Upper lobe of left lung (tissue), 4 donors: ENCODE measurements at regions not wholly inside any gene's neighbourhood (a gene's known extent, or its start where the extent isn't known, plus 50 kb on each side); places are given as distances from the start of the nearest gene placed in this dataset.

Experiments
- CTCF ChIP-seq, 6 experiments: fragments of 450-650 bp in 4 of 6; fragments of 200-600 bp in 2 of 6; sonication (generic) in 2 of 6; IDR thresholded peaks; one replicate each; pipeline ENCODE4 v1.5.1; 2016 to 2019; ENCODE audit warnings: antibody characterized with exemption in 6 of 6
- POLR2A ChIP-seq, 4 donors: fragments of 450-650 bp; IDR thresholded peaks; one replicate each; pipeline ENCODE4 v1.5.1; 2016 to 2017; ENCODE audit warnings: antibody characterized with exemption in 4 of 4, mild to moderate bottlenecking in 2 of 4
- POLR2AphosphoS5 ChIP-seq, 2 donors: sonication (generic); formaldehyde crosslinking; IDR thresholded peaks; one replicate each; pipeline ENCODE4 v1.5.1; 2017; ENCODE audit warnings: antibody characterized with exemption in 2 of 2

DNA sequence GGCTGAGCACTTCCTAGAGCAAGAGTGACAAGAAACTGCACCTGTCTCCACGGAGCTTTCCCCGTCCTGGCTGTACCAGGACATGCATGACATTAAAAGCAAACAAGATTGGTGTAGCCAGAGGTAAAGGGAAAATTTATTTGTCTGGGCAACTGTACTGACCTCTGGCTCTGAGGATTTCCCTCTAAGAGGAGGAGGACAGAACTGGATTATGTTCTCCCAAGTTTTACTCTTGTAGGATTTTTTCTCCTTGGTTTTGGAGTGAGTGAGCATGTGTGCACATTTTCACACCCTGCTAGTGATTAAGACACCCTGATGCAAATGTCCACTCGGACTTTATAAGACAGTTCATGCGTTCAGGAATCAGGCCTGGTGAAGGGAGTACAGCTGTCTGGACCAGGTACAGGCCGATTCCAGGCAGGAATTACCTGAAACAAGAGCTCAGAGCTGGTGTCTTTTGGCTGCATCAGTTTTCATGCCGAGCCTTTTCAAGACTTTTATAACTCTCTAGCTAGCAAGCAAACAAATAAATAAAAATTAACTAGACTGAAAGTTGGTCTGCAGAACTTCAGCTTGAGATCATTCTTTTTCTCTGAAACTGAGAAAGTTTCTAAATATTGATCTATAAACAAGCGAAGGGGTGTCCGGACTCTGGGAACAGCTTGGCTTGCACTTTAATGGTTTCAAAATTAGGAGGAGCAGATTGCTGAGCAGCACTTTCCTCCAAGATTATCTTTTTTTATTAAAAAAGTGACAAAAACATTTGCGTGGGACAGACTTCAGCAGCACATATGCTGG is 51.3 kb upstream of the SPRY1 start:
- TF ChIP-seq CTCF (IDR thresholded peaks at IDR 0.05) (no peak), POLR2A (IDR thresholded peaks at IDR 0.05) (no peak), POLR2AphosphoS5 (IDR thresholded peaks at IDR 0.05) (no peak)
